GM12878 (cell line): ENCODE measurements at regions not wholly inside any gene's neighbourhood (a gene's known extent, or its start where the extent isn't known, plus 50 kb on each side); places are given as distances from the start of the nearest gene placed in this dataset.

ENCODE experiments used
- ATAC-seq: fragments of 200-7000 bp; cut with Tn5 transposase; 3 replicates; pipeline ENCODE4 v1.9.1; 2020; ENCODE audit warnings: mild to moderate bottlenecking, moderate library complexity
- BruUV-seq: library from RNA; stranded (reverse); fragments of 400-500 nt; replicated peaks from 2 replicates; lab custom pipeline; 2021; lab: Mats Ljungman, UMichigan
- CTCF ChIA-PET: fragments of 300-600 bp; sonication (Branson Sonifier 250); formaldehyde crosslinking; extraction: SDS; loops from one replicate; lab custom pipeline; 2021; ENCODE audit warnings: inconsistent platforms; lab: Yijun Ruan, JAX
- POLR2A ChIA-PET: fragments of 350-600 bp; formaldehyde crosslinking; extraction: SDS; loops from one replicate; lab custom pipeline; 2021; ENCODE audit warnings: inconsistent platforms; lab: Charles Lee
- RAD21 ChIA-PET: fragments of 300-600 bp; sonication (Branson Sonifier 250); formaldehyde crosslinking; loops from one replicate; lab custom pipeline; 2023; ENCODE audit warnings: antibody characterized with exemption; ENCODE audit not compliant: unreplicated experiment; lab: Charles Lee
- SMC1A ChIA-PET: fragments of 300-600 bp; sonication (Branson Sonifier 250); formaldehyde crosslinking; loops from one replicate; lab custom pipeline; 2023; ENCODE audit not compliant: unreplicated experiment, uncharacterized antibody; lab: Charles Lee
- DNase-seq: peaks from one replicate; pipeline ENCODE4 v3.0.0-alpha.2; 2011; ENCODE audit warnings: low read depth, low spot score
- FAIRE-seq: peaks from 3 replicates; lab custom pipeline; 2011; peaks lifted over from hg19 to GRCh38; lab: Jason Lieb, UNC
- H2AFZ ChIP-seq: 2 replicates; pipeline ENCODE4 v1.6.0; 2011; ENCODE audit warnings: low read depth, low read length, control low read depth; ENCODE audit not compliant: control insufficient read depth
- H3K27ac ChIP-seq: 2 replicates; pipeline ENCODE4 v1.5.1; 2011; ENCODE audit warnings: control low read depth; ENCODE audit not compliant: control insufficient read depth, insufficient read depth
- H3K27me3 ChIP-seq, 2 experiments: replicated peaks in 1 of 2; 2 replicates each; pipeline versions ENCODE4 v1.6.0 to v1.6.1; 2011; ENCODE audit warnings: low read length in 1 of 2; ENCODE audit not compliant: control insufficient read depth in 2 of 2, insufficient read depth in 2 of 2
- H3K36me3 ChIP-seq, 2 experiments: 2 replicates each; pipeline ENCODE4 v1.5.1; 2011; ENCODE audit warnings: low read length in 1 of 2; ENCODE audit not compliant: control insufficient read depth in 2 of 2, insufficient read depth in 2 of 2
- H3K4me1 ChIP-seq: 2 replicates; pipeline ENCODE4 v1.6.1; 2011; ENCODE audit warnings: mild to moderate bottlenecking, low read length, moderate library complexity, mixed read lengths; ENCODE audit not compliant: control insufficient read depth, insufficient read depth
- H3K4me2 ChIP-seq: 2 replicates; pipeline ENCODE4 v1.6.0; 2011; ENCODE audit warnings: control low read depth; ENCODE audit not compliant: control insufficient read depth, insufficient read depth
- H3K4me3 ChIP-seq: fragments of 200-600 bp; sonication (generic); 2 replicates; pipeline ENCODE4 v1.5.1; 2016
- H3K79me2 ChIP-seq: 2 replicates; pipeline ENCODE4 v1.6.0; 2011; ENCODE audit warnings: low read length; ENCODE audit not compliant: control insufficient read depth, insufficient read depth
- H3K9ac ChIP-seq: 2 replicates; pipeline ENCODE4 v1.8.0; 2011; ENCODE audit warnings: low read length, control low read depth, mixed read lengths; ENCODE audit not compliant: control insufficient read depth, insufficient read depth
- H3K9me3 ChIP-seq: replicated peaks from 3 replicates; pipeline ENCODE4 v1.5.1; 2011; ENCODE audit warnings: mild to moderate bottlenecking, low read length; ENCODE audit not compliant: control insufficient read depth, insufficient read depth
- H4K20me1 ChIP-seq: 2 replicates; pipeline ENCODE4 v1.6.0; 2011; ENCODE audit not compliant: control insufficient read depth, insufficient read depth
- ATF7 ChIP-seq: fragments of 450-650 bp; IDR thresholded peaks from 2 replicates; pipeline ENCODE4 v1.6.1; 2016; ENCODE audit warnings: low read depth, mild to moderate bottlenecking
- E4F1 ChIP-seq: fragments of 450-650 bp; IDR thresholded peaks from 2 replicates; pipeline ENCODE4 v1.6.1; 2018; ENCODE audit warnings: borderline replicate concordance, mild to moderate bottlenecking; ENCODE audit not compliant: partially characterized antibody
- NRF1 ChIP-seq: conservative IDR thresholded peaks from 2 replicates; pipeline ENCODE4 v1.6.1; 2011; ENCODE audit warnings: mild to moderate bottlenecking, low read depth, low read length, improper control_type of control experiment
- SIN3A ChIP-seq: IDR thresholded peaks from 2 replicates; pipeline ENCODE4 v1.6.1; 2012; ENCODE audit warnings: low read depth, low read length, improper control_type of control experiment
- SUPT20H ChIP-seq: IDR thresholded peaks from 2 replicates; pipeline ENCODE4 v1.6.1; 2011; ENCODE audit warnings: low read depth, mild to moderate bottlenecking, low read length, moderate library complexity, borderline replicate concordance; ENCODE audit not compliant: control insufficient read depth
- WGBS: methylation state at CpG from one replicate; pipeline ENCODE4 v1.1.6; 2016; ENCODE audit warnings: low lambda C conversion rate; ENCODE audit not compliant: insufficient replicate concordance, insufficient coverage; ENCODE audit errors: missing lambda C conversion rate; 5-methylcytosine and 5-hydroxymethylcytosine counted together
- in situ Hi-C: fragments of 300-500 bp; cut with MboI; formaldehyde crosslinking; loops from 9 replicates; pipeline ENCODE4 v1.14.3; 2018; ENCODE audit warnings: mixed read lengths
- intact Hi-C: fragments of 100-400 bp; cut with micrococcal nuclease; formaldehyde crosslinking; loops from one replicate; pipeline ENCODE4 v1.14.2; 2022; ENCODE audit not compliant: unreplicated experiment

DNA sequence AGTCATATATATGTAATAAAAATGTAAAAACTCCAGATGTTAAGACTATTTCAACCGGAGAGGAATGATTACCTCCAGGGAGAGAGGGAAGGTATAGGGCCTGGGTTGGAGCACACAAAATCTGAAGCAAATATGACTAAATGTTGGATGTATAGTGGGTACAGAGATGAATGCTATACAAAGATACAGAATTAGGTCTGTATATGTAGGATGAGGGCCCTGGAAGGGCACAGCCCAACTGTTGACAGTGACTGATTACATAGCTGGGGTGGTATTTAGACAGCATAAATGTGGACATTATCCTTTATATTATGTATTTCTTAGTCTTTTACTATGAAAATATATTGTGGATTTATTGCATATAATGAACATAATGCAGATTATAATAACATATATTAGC, 94.4 kb upstream of the SPATA12 start:
- Histone ChIP-seq H3K9ac (no peak overlapping the region), H2AFZ (no peak overlapping the region), H3K27me3 (no peaks in the 10 kb centered on the region), H4K20me1 (no peaks in the 10 kb centered on the region), H3K79me2 (no peaks in the 10 kb centered on the region), H3K4me1 (peaks cover 4% of the 10 kb centered on the region; the same call in 1 of the 2 replicates), H3K36me3 (no peaks in the 10 kb centered on the region), H3K4me3 (no peak overlapping the region), H3K4me2 (no peak overlapping the region), H3K27ac (no peak overlapping the region), H3K9me3 (no peaks in the 10 kb centered on the region)
- TF ChIP-seq ATF7 (no peak), E4F1 (no peak), SIN3A (no peak), SUPT20H (no peak), NRF1 (no peak)
- ChIA-PET POLR2A (no interaction called here), RAD21 (interaction anchor here (1.1 to 1.9 kb wide), 3 partner anchors 23 to 168 kb away, joined by 3 to 7 read pairs (median 4); no protein-coding TSS in a partner anchor), SMC1A (interaction anchor here (1.1 to 1.7 kb wide), 4 partner anchors 48 to 167 kb away, joined by 3 to 4 read pairs (median 4); no protein-coding TSS in a partner anchor), CTCF (interaction anchor here (1.0 kb wide), 1 partner anchor 8 kb away, joined by 3 read pairs; no protein-coding TSS in a partner anchor)
- 0 out of 3 replicates have a peak, but pooled peaks have one; percentile 36 for ATAC-seq
- FAIRE-seq, result no peak
- WGBS, result 35% methylated on average over 1 of the region's 1 CpG
- in situ Hi-C loops (no loop called here), intact Hi-C loops (no loop called here)
- DNase-seq, result no peak
- no TSS peak for BruUV-seq
